CD4-positive, alpha-beta T cell treated with Interleukin-17A for 4 hours (primary cell): ENCODE measurements at regions not wholly inside any gene's neighbourhood (a gene's known extent, or its start where the extent isn't known, plus 50 kb on each side); places are given as distances from the start of the nearest gene placed in this dataset.
"Not testable (repeated sequence)": the region's sequence is repeated elsewhere in the genome, so short reads cannot be mapped to it uniquely, and the experiment has no call there.

Experiments used
- DNase-seq: peaks from one replicate; pipeline ENCODE4 v3.0.0-alpha.2; 2020; ENCODE audit warnings: mixed read lengths

GRCh38 chr21:17387030-17387617 is 125.7 kb upstream of the CXADR start:
- peak; percentile 62 for DNase-seq

DNA sequence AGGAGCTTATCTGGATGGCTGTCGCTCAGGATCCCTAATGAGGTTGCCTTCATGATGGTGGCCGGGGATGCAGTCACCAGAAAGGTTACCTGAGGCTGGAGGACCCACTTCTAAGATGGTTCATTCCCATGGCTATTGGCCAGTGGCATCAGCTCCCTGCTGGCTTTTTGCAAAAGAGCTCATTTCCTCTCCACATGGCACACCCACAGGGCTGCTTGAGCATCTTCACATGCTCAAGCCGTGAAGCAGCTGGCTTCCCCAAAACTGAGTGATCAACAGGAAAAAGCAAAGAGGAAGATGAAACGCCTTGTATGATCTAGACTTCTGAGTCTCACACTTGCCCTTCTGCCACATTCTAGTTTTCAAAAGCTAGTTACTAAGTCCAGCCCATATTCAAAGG is 124.6 kb upstream of the CXADR start:
- no peak for DNase-seq

DNA sequence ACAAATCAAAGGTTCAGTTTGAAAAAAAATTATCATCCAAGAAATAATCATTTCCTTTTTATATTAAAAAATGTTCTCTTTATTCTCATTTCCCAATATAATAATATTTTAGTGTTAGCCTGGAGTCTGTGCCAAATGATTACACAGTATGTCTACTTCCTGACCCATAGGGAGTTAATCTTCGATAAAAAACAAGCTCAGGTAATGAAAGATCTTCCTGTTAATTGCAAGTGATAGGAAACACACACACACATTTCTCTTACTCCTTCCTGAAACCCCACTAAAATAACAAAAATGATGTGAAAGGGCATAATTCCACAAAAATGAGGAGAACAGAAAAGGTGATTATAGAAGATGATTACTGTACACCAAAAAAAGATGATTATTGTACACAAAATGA is 123.5 kb upstream of the CXADR start:
- no peak for DNase-seq

- DNase-seq: no peak
Measured at GRCh38 chr21:17390569-17390968, 122.3 kb upstream of the CXADR start.

- no peak for DNase-seq
Measured at GRCh38 chr21:17391811-17392340, 121.0 kb upstream of the CXADR start.

- DNase-seq: no peak
Measured at GRCh38 chr21:17393413-17393812, 119.4 kb upstream of the CXADR start.

DNA sequence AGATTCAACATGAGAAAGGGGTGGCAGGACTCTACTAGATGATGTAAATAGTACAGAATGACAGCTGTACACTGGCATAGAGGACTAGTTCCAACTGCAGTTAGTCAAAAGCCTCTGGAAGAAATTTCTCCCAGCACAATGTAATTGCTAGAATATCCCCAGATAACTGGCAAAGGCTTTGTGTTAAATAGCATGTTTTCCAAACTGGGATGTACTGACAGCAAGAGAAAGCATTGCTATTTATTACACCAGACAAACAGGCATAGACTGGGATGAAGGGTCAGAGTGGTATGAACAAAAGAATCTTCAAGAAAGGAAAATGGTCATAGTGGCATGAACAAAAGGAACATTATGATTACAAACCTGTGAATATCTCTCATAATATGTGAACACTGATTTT is 115.9 kb upstream of the CXADR start:
- DNase-seq: no peak

- DNase-seq: no peak
Measured at GRCh38 chr21:17397703-17398102, 115.1 kb upstream of the CXADR start.

GRCh38 chr21:17398954-17399353 is 113.9 kb upstream of the CXADR start:
- not testable (repeated sequence) for DNase-seq

GRCh38 chr21:17402937-17403336 is 109.9 kb upstream of the CXADR start:
- DNase-seq: no peak

DNA sequence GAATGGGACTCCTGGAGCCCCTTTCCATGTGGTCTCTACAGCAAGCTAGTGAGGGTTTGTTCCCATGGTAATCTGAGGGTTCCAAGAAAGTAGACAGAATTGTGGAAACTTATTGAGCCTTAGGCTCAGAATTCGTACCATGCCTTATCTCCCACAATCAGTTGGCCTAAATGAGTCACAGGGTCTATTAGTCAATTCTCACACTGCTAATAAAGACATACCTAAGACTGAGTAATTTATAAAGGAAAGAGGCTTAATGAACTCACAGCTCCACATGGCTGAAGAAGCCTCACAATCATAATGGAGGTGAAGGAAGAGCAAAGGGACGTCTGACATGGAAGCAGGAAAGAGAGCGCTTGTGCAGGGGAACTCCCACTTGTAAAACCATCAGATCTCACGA is 106.6 kb upstream of the CXADR start:
- no peak for DNase-seq

DNA sequence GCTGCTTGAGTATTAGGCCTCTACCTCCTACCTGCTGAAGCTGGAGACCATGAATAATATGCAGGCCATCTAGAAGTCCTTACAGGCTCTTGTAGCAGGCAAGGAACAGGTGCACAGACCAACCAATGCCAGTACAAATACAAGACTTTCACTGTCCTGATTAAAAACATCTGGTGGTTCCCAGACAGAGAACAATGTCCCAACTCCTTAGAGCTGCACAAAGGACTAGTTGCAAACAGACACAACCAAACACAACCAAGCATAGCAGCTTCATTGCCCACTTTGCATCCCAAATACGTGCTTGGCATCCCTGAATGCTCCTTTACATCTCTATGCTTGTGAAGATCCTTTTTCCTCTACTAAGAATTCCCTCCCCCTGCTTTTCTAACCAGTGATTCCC is 98.1 kb upstream of the CXADR start:
- DNase-seq: no peak

GRCh38 chr21:17416139-17416538 is 96.7 kb upstream of the CXADR start:
- DNase-seq: no peak

DNA sequence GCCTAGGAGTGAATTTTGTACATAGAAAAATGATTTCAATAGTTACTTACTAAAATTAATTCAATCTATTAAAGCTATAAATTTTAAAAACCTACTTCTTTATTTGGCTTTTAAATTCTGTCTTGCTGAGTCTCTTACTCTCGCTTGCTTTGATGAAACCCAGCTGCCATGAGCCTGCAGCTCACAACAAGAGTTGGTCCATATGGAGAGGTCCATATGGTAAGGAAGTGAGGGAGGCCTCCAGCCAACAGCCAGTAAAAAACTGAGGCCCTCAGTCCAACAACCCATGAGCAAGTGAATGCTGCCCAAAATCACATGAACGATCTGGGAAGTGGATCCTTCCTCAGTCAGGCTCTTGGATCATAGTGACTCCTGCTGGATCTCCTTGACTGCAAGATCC is 89.9 kb upstream of the CXADR start:
- no peak for DNase-seq

GRCh38 chr21:17427157-17427556 is 85.7 kb upstream of the CXADR start:
- no peak for DNase-seq

DNA sequence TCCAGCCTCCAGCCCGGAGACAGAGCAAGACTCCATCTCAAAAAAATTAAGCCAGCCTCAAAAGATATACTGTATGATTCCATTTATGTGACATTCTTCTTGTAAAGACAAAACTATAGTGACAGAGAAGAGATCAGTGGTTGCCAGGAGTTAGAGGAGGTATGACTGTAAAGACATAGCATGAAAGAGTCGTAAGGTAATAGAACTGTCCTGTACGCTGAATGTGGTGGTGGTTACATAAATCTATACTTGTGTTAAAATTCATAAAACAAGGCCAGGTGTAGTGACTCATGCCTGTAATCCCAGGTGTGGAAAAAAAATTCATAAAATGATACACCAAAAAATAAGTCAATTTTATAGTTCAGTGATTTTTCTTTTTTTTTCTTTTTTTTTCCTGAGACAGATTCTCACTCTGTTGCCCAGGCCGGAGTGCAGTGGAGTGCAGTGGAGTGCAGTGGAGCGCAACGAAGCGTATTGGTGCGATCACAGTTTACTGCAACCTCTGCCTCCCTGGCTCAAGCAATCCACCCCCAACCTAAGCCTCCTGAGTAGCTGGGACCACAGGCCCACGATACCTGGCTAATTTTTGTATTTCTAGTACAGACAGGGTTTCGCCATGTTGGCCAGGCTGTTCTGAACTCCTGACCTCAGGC is 84.9 kb upstream of the CXADR start:
- no peak for DNase-seq

GRCh38 chr21:17428484-17428869 is 84.4 kb upstream of the CXADR start:
- DNase-seq: no peak

DNA sequence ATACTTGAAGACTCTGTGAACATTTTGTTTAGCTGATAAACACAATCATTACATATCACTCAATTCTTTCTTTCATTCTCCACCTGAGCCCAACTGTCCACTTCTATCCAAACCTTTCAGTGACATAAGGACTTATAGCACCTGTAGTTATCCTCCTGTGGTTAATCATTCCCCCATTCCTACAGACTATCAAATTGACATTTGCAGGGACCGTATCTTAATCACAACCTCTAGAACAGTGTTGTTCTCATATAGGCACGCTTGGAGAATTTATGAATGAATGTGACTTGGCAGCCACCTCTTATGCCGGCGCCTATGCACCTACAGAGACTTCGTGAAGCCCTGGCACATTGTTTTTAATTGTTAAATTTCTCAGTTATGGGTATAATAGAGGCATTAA is 83.9 kb upstream of the CXADR start:
- DNase-seq: no peak

DNA sequence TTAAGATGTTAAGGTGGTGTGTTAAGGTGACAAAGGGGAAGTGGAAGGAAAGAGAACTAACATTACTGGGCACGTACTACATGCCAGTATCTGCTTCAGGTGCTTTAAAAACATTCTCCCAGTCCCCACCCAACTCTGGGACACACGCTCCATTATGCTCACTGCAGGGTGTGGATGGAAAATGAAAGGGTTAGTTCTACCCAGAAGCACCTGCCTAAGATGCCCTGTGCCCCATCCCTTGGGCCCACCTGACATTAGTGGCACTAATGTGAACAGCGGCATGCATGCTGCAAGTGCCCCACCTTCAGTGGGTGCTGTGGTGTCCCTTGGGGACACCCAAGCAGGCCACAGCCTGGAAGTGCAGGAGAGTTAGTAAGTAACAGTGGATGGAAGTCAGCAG is 82.9 kb upstream of the CXADR start:
- no peak for DNase-seq

- DNase-seq: no peak
Measured at GRCh38 chr21:17432732-17433057, 80.1 kb upstream of the CXADR start.

GRCh38 chr21:17433730-17434129 is 79.1 kb upstream of the CXADR start:
- DNase-seq: no peak

- no peak for DNase-seq
Measured at GRCh38 chr21:17435565-17436543, 77.0 kb upstream of the CXADR start.

- DNase-seq: no peak
Measured at GRCh38 chr21:17436626-17437111, 76.2 kb upstream of the CXADR start.

DNA sequence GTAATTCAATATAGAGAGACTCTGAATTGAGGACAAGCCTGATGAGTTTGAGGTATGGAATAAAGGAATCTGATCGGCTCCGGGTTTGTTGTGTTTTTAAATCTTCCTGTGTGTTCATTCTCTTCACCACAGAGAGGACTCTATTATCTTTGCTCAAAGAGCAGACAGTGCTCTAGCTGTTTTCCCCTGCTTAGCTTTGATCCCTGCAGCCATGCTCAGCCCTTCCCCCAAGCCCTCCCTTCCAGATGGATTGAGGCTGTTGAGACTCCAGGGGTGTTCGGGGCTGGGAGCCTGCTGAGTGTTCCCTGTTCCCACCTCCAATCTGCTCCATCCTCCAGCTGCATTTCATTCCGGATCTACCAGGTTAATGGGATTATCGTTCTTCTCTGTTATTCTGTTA is 74.2 kb upstream of the CXADR start:
- no peak for DNase-seq
